Gastrocnemius medialis (tissue), 4 donors: ENCODE measurements at regions not wholly inside any gene's neighbourhood (a gene's known extent, or its start where the extent isn't known, plus 50 kb on each side); places are given as distances from the start of the nearest gene placed in this dataset.
"Not testable (repeated sequence)": the region's sequence is repeated elsewhere in the genome, so short reads cannot be mapped to it uniquely, and the experiment has no call there.

Experiments used
- ATAC-seq, 2 donors: fragments of 150-250 bp; one replicate each; pipeline ENCODE4 v1.9.1; 2016
- DNase-seq, 2 donors: peaks; one replicate each; pipeline ENCODE4 v3.0.0-alpha.2; 2019
- H3K27ac ChIP-seq, 4 donors: fragments of 200-600 bp; sonication (generic); 1 replicate in 1 of 4; 2 replicates in 3 of 4; pipeline ENCODE4 v1.5.1; 2016 to 2018; ENCODE audit warnings: mild to moderate bottlenecking in 2 of 4, moderate library complexity in 1 of 4
- H3K27me3 ChIP-seq, 3 donors: fragments of 200-600 bp; sonication (generic) in 2 of 3; 1 replicate in 1 of 3; 2 replicates in 2 of 3; pipeline versions ENCODE4 v1.5.1 to v1.6.0; 2016 to 2019; ENCODE audit warnings: mild to moderate bottlenecking in 1 of 3, moderate library complexity in 1 of 3
- H3K36me3 ChIP-seq, 2 donors: fragments of 200-600 bp; sonication (generic) in 1 of 2; one replicate each; pipeline ENCODE4 v1.5.1; 2017 to 2018
- H3K4me1 ChIP-seq, 2 donors: fragments of 200-600 bp; sonication (generic) in 1 of 2; one replicate each; pipeline ENCODE4 v1.5.1; 2016 to 2017; ENCODE audit warnings: mild to moderate bottlenecking in 2 of 2
- H3K4me3 ChIP-seq, 4 donors: fragments of 200-600 bp; sonication (generic) in 3 of 4; 1 replicate in 1 of 4; 2 replicates in 3 of 4; pipeline ENCODE4 v1.5.1; 2016 to 2019; ENCODE audit warnings: mild to moderate bottlenecking in 2 of 4
- H3K9me3 ChIP-seq, 3 donors: fragments of 200-600 bp; sonication (generic) in 2 of 3; 1 replicate in 1 of 3; 2 replicates in 2 of 3; pipeline ENCODE4 v1.5.1; 2016 to 2019
- CTCF ChIP-seq, 5 experiments: fragments of 450-650 bp in 3 of 5; fragments of 200-600 bp in 2 of 5; sonication (generic) in 2 of 5; IDR thresholded peaks in 4 of 5; conservative IDR thresholded peaks in 1 of 5; 1 replicate in 4 of 5; 2 replicates in 1 of 5; pipeline ENCODE4 v1.5.1; 2016 to 2019; ENCODE audit warnings: antibody characterized with exemption in 5 of 5, mild to moderate bottlenecking in 3 of 5, moderate library complexity in 3 of 5
- POLR2A ChIP-seq, 2 donors: fragments of 450-650 bp; IDR thresholded peaks; one replicate each; pipeline ENCODE4 v1.6.1; 2017; ENCODE audit warnings: antibody characterized with exemption in 2 of 2, mild to moderate bottlenecking in 2 of 2, moderate library complexity in 2 of 2
- in situ Hi-C, 4 donors: fragments of 200-750 bp; cut with MboI; loops; one replicate each; pipeline versions ENCODE4 v1.15.0 to v1.8.0; 2017; ENCODE audit warnings: low sequenced_read_pairs in 4 of 4
- intact Hi-C: fragments of 100-400 bp; cut with DNase I; formaldehyde crosslinking; loops from one replicate; pipeline ENCODE4 v1.15.1; 2023; ENCODE audit warnings: low total_unique reads

GRCh38 chr2:138893746-138894145, 113.6 kb upstream of the NXPH2 start:
- intact Hi-C loops, result no loop called here
- Histone ChIP-seq H3K36me3 (no peaks in the 10 kb centered on the region), H3K9me3 (no peaks in the 10 kb centered on the region), H3K4me3 (no peak overlapping the region), H3K4me1 (no peaks in the 10 kb centered on the region), H3K27ac (no peak overlapping the region), H3K27me3 (no peaks in the 10 kb centered on the region)
- TF ChIP-seq CTCF (IDR thresholded peaks at IDR 0.05 in 4 of 5, conservative IDR thresholded peaks at IDR 0.05 in 1 of 5), result no peak
- no peak for TF ChIP-seq POLR2A (IDR thresholded peaks at IDR 0.05)
- DNase-seq (no peak), ATAC-seq (no peak)
- in situ Hi-C loops, result no loop called here

- DNase-seq, result no peak
These were observed 100.9 kb upstream of the NXPH2 start for GRCh38 chr2:138881126-138881525.

GRCh38 chr2:138879931-138880330, 99.7 kb upstream of the NXPH2 start:
- ATAC-seq, result no peak
- Histone ChIP-seq H3K27me3 (no peaks in the 10 kb centered on the region), H3K27ac (no peak overlapping the region), H3K4me3 (no peak overlapping the region), H3K4me1 (no peaks in the 10 kb centered on the region), H3K36me3 (no peaks in the 10 kb centered on the region), H3K9me3 (no peaks in the 10 kb centered on the region)
- TF ChIP-seq POLR2A (IDR thresholded peaks at IDR 0.05) (no peak), CTCF (IDR thresholded peaks at IDR 0.05 in 4 of 5, conservative IDR thresholded peaks at IDR 0.05 in 1 of 5) (no peak)
- no peak for DNase-seq
- in situ Hi-C loops, result no loop called here
- intact Hi-C loops, result no loop called here

More at GRCh38 chr2:138881126-138881525, 100.9 kb upstream of the NXPH2 start:
- no peak overlapping the region for H3K4me3 ChIP-seq
- no peak for ATAC-seq
- in situ Hi-C loops (no loop called here), intact Hi-C loops (no loop called here)
- no peak overlapping the region for H3K27ac ChIP-seq
- H3K36me3 ChIP-seq, result no peaks in the 10 kb centered on the region
- no peaks in the 10 kb centered on the region for H3K9me3 ChIP-seq
- H3K4me1 ChIP-seq, result no peaks in the 10 kb centered on the region
- H3K27me3 ChIP-seq, result no peaks in the 10 kb centered on the region
- no peak for TF ChIP-seq POLR2A (IDR thresholded peaks at IDR 0.05)
- no peak for TF ChIP-seq CTCF (IDR thresholded peaks at IDR 0.05 in 4 of 5, conservative IDR thresholded peaks at IDR 0.05 in 1 of 5)

GRCh38 chr2:138877421-138877820, 97.2 kb upstream of the NXPH2 start:
- Histone ChIP-seq H3K4me3 (no peak overlapping the region), H3K27me3 (no peaks in the 10 kb centered on the region), H3K9me3 (no peaks in the 10 kb centered on the region), H3K4me1 (no peaks in the 10 kb centered on the region), H3K36me3 (no peaks in the 10 kb centered on the region), H3K27ac (no peak overlapping the region)
- ATAC-seq (no peak), DNase-seq (no peak)
- TF ChIP-seq CTCF (IDR thresholded peaks at IDR 0.05 in 4 of 5, conservative IDR thresholded peaks at IDR 0.05 in 1 of 5) (no peak), POLR2A (IDR thresholded peaks at IDR 0.05) (no peak)
- in situ Hi-C loops, result no loop called here
- intact Hi-C loops, result no loop called here

- DNase-seq (no peak), ATAC-seq (no peak)
- H3K27me3 ChIP-seq, result no peaks in the 10 kb centered on the region
- no peaks in the 10 kb centered on the region for H3K36me3 ChIP-seq
- in situ Hi-C loops (no loop called here), intact Hi-C loops (no loop called here)
- H3K4me1 ChIP-seq, result no peaks in the 10 kb centered on the region
- TF ChIP-seq CTCF (IDR thresholded peaks at IDR 0.05 in 4 of 5, conservative IDR thresholded peaks at IDR 0.05 in 1 of 5), result no peak
- TF ChIP-seq POLR2A (IDR thresholded peaks at IDR 0.05), result no peak
- H3K4me3 ChIP-seq, result no peak overlapping the region
- H3K9me3 ChIP-seq, result no peaks in the 10 kb centered on the region
- no peak overlapping the region for H3K27ac ChIP-seq
These were observed 94.1 kb upstream of the NXPH2 start for GRCh38 chr2:138874251-138874650.

- intact Hi-C loops, H3K4me1 ChIP-seq, H3K27ac ChIP-seq, DNase-seq, H3K36me3 ChIP-seq, ATAC-seq, in situ Hi-C loops, H3K4me3 ChIP-seq, H3K27me3 ChIP-seq, H3K9me3 ChIP-seq: not testable (repeated sequence)
These were observed 91.9 kb upstream of the NXPH2 start for GRCh38 chr2:138872116-138872515.
